OCI-LY3 (cell line): ENCODE measurements at regions not wholly inside any gene's neighbourhood (a gene's known extent, or its start where the extent isn't known, plus 50 kb on each side); places are given as distances from the start of the nearest gene placed in this dataset.

Experiments used
- H2AFZ ChIP-seq: fragments of 200-600, 300-600 bp; shearing (Covaris generic); 2 replicates; pipeline ENCODE4 v1.6.0; 2014; ENCODE audit warnings: antibody characterized with exemption, low read depth, low read length
- H3K27ac ChIP-seq: fragments of 200-600, 300-600 bp; sonication (generic); 2 replicates; pipeline ENCODE4 v1.5.1; 2014; ENCODE audit warnings: mild to moderate bottlenecking, low read length, moderate library complexity, mixed read lengths
- H3K27me3 ChIP-seq: fragments of 200-600, 300-600 bp; sonication (generic); 2 replicates; pipeline ENCODE4 v1.6.1; 2014; ENCODE audit warnings: low read depth, low read length, mixed read lengths
- H3K36me3 ChIP-seq: fragments of 200-600, 300-600 bp; sonication (generic); replicated peaks from 2 replicates; pipeline ENCODE3; 2014; ENCODE audit warnings: low read depth, low read length, mixed read lengths
- H3K4me1 ChIP-seq: fragments of 300-600, 200-600 bp; sonication (generic); 2 replicates; pipeline ENCODE4 v1.6.1; 2014; ENCODE audit warnings: low read length, mixed read lengths
- H3K4me2 ChIP-seq: fragments of 200-600, 300-600 bp; sonication (generic); 2 replicates; pipeline ENCODE4 v1.6.1; 2014; ENCODE audit warnings: low read length, mixed read lengths
- H3K4me3 ChIP-seq: fragments of 300-600, 200-600 bp; sonication (generic); 2 replicates; pipeline ENCODE4 v1.5.1; 2014; ENCODE audit warnings: antibody characterized with exemption, mild to moderate bottlenecking, low read length, moderate library complexity
- H3K79me2 ChIP-seq: fragments of 300-600, 200-600 bp; shearing (Covaris generic); 2 replicates; pipeline ENCODE4 v1.6.1; 2014; ENCODE audit warnings: mild to moderate bottlenecking, low read length, mixed read lengths
- H3K9ac ChIP-seq: fragments of 300-600, 200-600 bp; shearing (Covaris generic); 2 replicates; pipeline ENCODE4 v1.6.0; 2014; ENCODE audit warnings: mild to moderate bottlenecking, low read length, moderate library complexity
- H3K9me3 ChIP-seq: fragments of 200-600, 300-600 bp; shearing (Covaris generic); 2 replicates; pipeline ENCODE4 v1.6.1; 2014; ENCODE audit warnings: low read length, mixed read lengths; ENCODE audit not compliant: insufficient read depth
- H4K20me1 ChIP-seq: fragments of 200-600, 300-600 bp; sonication (generic); 2 replicates; pipeline ENCODE4 v1.6.1; 2016; ENCODE audit warnings: low read length, mixed read lengths; ENCODE audit not compliant: insufficient read depth
- CTCF ChIP-seq: fragments of 200-600, 300-600 bp; sonication (generic); IDR thresholded peaks from 2 replicates; pipeline ENCODE4 v1.5.1; 2014; ENCODE audit warnings: antibody characterized with exemption, low read length, low read depth
- EZH2phosphoT487 ChIP-seq: fragments of 200-600 bp; shearing (Covaris generic); IDR thresholded peaks from 2 replicates; pipeline ENCODE4 v1.6.1; 2018; ENCODE audit warnings: antibody characterized with exemption, mixed run types, low read depth

DNA sequence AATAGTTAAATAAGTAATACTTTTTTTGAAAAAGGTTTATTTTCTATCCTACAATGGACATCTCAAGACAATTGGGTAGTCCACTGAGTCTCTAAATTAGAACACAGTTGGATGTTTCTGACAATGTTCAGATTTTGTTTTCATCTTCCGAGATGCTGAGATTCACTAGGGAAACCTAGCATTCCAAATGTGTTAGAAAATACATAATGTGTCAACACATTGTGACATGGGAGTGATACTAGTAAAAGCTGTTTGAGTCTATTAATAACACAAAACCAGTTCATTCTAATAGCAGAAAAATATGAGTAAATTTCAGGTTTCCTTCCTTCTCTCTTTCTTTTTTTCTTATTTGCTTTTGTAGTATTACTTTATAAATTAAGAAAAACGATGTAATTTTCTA is 68.2 kb upstream of the CDH10 start:
- no peak overlapping the region for H3K27ac ChIP-seq
- no peak overlapping the region for H3K9ac ChIP-seq
- no peak overlapping the region for H2AFZ ChIP-seq
- H4K20me1 ChIP-seq: no peaks in the 10 kb centered on the region
- no peak overlapping the region for H3K4me2 ChIP-seq
- H3K36me3 ChIP-seq: no peaks in the 10 kb centered on the region
- TF ChIP-seq EZH2phosphoT487 (no peak), CTCF (no peak)
- H3K4me3 ChIP-seq: no peak overlapping the region
- H3K9me3 ChIP-seq: no peaks in the 10 kb centered on the region
- no peaks in the 10 kb centered on the region for H3K4me1 ChIP-seq
- no peaks in the 10 kb centered on the region for H3K79me2 ChIP-seq
- H3K27me3 ChIP-seq: no peaks in the 10 kb centered on the region

DNA sequence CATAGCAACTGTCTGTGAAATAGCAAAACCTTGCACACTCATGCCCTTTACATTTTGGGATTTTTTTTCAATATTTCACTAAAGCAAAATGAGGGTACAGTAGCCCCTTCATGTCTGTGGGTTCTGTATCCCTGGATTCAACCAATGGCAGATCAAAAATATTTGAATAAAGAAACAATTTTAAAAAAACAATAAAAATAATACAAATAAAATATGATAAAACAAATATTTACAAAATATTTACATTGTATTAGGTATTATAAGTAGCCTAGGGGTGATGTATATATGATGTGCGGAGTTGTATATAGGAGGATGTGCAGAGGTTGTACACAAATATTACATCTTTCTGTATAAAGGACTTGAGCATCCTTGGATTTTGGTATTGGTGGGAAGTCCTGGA is 67.3 kb upstream of the CDH10 start:
- H3K79me2 ChIP-seq: no peaks in the 10 kb centered on the region
- no peaks in the 10 kb centered on the region for H3K36me3 ChIP-seq
- no peak overlapping the region for H2AFZ ChIP-seq
- no peak overlapping the region for H3K27ac ChIP-seq
- H3K9ac ChIP-seq: no peak overlapping the region
- TF ChIP-seq CTCF (no peak), EZH2phosphoT487 (no peak)
- no peak overlapping the region for H3K4me2 ChIP-seq
- H4K20me1 ChIP-seq: no peaks in the 10 kb centered on the region
- no peaks in the 10 kb centered on the region for H3K27me3 ChIP-seq
- no peaks in the 10 kb centered on the region for H3K4me1 ChIP-seq
- H3K9me3 ChIP-seq: no peaks in the 10 kb centered on the region
- no peak overlapping the region for H3K4me3 ChIP-seq

DNA sequence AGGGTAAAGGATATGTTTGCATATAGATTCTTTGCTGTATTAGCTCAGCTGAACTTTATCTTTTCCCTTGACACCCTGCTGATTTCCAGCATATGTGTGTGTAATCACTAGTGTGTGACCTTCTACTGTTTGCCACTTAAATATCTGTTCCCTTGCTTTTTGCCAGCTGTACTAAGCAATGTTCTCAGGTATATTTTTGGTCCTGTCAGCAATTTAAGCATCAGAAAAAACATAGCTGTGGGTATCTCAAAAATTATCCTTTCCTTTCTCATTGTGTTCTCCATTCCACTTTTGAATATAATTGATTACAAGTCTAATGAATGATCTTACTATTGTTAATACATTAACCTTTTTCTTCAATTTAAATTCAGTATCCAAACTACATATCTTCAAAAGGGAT is 59.2 kb upstream of the CDH10 start:
- no peak overlapping the region for H3K4me3 ChIP-seq
- H3K79me2 ChIP-seq: no peaks in the 10 kb centered on the region
- no peaks in the 10 kb centered on the region for H4K20me1 ChIP-seq
- H2AFZ ChIP-seq: no peak overlapping the region
- H3K9me3 ChIP-seq: no peaks in the 10 kb centered on the region
- H3K4me1 ChIP-seq: no peaks in the 10 kb centered on the region
- H3K4me2 ChIP-seq: no peak overlapping the region
- no peak overlapping the region for H3K9ac ChIP-seq
- H3K36me3 ChIP-seq: no peaks in the 10 kb centered on the region
- H3K27me3 ChIP-seq: no peaks in the 10 kb centered on the region
- TF ChIP-seq CTCF (no peak), EZH2phosphoT487 (no peak)
- H3K27ac ChIP-seq: no peak overlapping the region
